ENCODE measurements at regions not wholly inside any gene's neighbourhood (a gene's known extent, or its start where the extent isn't known, plus 50 kb on each side); places are given as distances from the start of the nearest gene placed in this dataset.

DNA sequence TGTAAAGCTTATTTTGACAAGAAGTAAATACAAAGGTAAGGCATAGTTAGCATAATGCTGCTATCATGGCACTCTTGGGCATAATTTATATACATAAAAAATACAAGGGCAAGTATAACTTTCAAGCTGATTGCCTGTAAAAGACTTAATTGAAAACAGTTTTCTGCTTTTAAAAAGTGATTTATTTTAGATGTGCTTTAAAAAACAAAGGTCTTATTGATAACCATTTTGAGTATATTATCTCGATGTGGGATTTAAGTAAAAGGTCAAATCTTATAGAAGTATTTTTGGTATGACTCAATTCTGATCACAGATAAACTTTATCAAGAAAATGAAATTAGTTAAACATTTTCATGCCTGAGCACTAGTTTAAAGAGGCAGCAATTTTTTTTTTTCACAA is 175.8 kb downstream of the KCNRG start:
- H3K4me2 ChIP-seq (ENCODE audit: insufficient read depth, low read length), result no peak overlapping the region
- no peaks in the 10 kb centered on the region for H3K36me3 ChIP-seq (ENCODE audit: insufficient read depth, low read length)
- H3K9ac ChIP-seq (ENCODE audit: low read depth, low read length), result no peak overlapping the region
- ATAC-seq (ENCODE audit: insufficient read depth, low read depth) (no peak), DNase-seq (no peak)
- H3K9me3 ChIP-seq (ENCODE audit: insufficient read depth, low read length, severe bottlenecking), result no peaks in the 10 kb centered on the region
- no peaks in the 10 kb centered on the region for H3K79me2 ChIP-seq (ENCODE audit: insufficient read depth, low read length)
- TF ChIP-seq EZH2 (IDR thresholded peaks at IDR 0.05; ENCODE audit: borderline replicate concordance, low read depth, low read length, severe bottlenecking), result no peak
- no peaks in the 10 kb centered on the region for H4K20me1 ChIP-seq (ENCODE audit: insufficient read depth, low read length)
- no peak overlapping the region for H3K4me3 ChIP-seq (ENCODE audit: low read depth in 1 of 2, low read length in 2 of 2)
- H3K4me1 ChIP-seq (ENCODE audit: insufficient read depth, low read length), result no peaks in the 10 kb centered on the region
- no peaks in the 10 kb centered on the region for H3K27me3 ChIP-seq (ENCODE audit: insufficient read depth, low read length, poor library complexity)
- H3K27ac ChIP-seq (ENCODE audit: low read length), result no peak overlapping the region
- H2AFZ ChIP-seq (ENCODE audit: low read depth, low read length), result no peak overlapping the region

DNA sequence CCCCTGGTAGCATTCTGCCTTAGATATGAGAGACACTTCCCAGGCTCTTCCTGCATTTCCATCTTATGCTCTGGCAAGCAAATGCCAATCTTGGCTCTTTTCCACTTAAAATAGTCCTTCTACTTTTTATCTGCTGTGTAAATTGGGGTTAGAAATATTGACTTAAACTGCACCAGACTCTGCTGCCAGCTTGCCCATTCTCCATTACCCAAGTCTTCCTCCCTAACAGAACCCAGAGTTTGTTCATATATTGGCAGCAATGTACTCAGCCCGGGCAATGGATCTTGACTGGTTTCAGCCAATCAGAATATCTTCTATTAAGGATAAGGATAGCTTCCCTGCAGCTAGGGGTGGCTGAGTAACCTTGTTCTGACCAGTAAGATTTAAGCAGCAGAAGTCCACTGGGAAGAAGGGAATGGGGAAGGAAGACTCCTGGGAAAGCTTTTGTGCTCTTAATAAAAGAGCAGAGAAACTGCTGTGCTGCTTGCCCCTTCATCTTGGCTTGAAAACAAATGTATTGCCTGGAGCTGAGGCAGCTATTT is 177.1 kb downstream of the KCNRG start:
- H3K4me2 ChIP-seq (ENCODE audit: insufficient read depth, low read length), result no peak overlapping the region
- no peaks in the 10 kb centered on the region for H3K9me3 ChIP-seq (ENCODE audit: insufficient read depth, low read length, severe bottlenecking)
- H3K27me3 ChIP-seq (ENCODE audit: insufficient read depth, low read length, poor library complexity), result no peaks in the 10 kb centered on the region
- no peaks in the 10 kb centered on the region for H4K20me1 ChIP-seq (ENCODE audit: insufficient read depth, low read length)
- no peak for TF ChIP-seq EZH2 (IDR thresholded peaks at IDR 0.05; ENCODE audit: borderline replicate concordance, low read depth, low read length, severe bottlenecking)
- TF ChIP-seq, protein P1, sequence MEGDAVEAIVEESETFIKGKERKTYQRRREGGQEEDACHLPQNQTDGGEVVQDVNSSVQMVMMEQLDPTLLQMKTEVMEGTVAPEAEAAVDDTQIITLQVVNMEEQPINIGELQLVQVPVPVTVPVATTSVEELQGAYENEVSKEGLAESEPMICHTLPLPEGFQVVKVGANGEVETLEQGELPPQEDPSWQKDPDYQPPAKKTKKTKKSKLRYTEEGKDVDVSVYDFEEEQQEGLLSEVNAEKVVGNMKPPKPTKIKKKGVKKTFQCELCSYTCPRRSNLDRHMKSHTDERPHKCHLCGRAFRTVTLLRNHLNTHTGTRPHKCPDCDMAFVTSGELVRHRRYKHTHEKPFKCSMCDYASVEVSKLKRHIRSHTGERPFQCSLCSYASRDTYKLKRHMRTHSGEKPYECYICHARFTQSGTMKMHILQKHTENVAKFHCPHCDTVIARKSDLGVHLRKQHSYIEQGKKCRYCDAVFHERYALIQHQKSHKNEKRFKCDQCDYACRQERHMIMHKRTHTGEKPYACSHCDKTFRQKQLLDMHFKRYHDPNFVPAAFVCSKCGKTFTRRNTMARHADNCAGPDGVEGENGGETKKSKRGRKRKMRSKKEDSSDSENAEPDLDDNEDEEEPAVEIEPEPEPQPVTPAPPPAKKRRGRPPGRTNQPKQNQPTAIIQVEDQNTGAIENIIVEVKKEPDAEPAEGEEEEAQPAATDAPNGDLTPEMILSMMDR (IDR thresholded peaks at IDR 0.05; ENCODE audit: borderline replicate concordance, extremely low read depth, low read length, poor library complexity, severe bottlenecking), result no peak
- DNase-seq (no peak), ATAC-seq (ENCODE audit: insufficient read depth, low read depth) (no peak)
- H3K36me3 ChIP-seq (ENCODE audit: insufficient read depth, low read length), result no peaks in the 10 kb centered on the region
- no peak overlapping the region for H3K4me3 ChIP-seq (ENCODE audit: low read depth in 1 of 2, low read length in 2 of 2)
- H3K79me2 ChIP-seq (ENCODE audit: insufficient read depth, low read length), result no peaks in the 10 kb centered on the region
- H3K9ac ChIP-seq (ENCODE audit: low read depth, low read length), result no peak overlapping the region
- no peak overlapping the region for H2AFZ ChIP-seq (ENCODE audit: low read depth, low read length)
- H3K4me1 ChIP-seq (ENCODE audit: insufficient read depth, low read length), result no peaks in the 10 kb centered on the region
- H3K27ac ChIP-seq (ENCODE audit: low read length), result no peak overlapping the region

DNA sequence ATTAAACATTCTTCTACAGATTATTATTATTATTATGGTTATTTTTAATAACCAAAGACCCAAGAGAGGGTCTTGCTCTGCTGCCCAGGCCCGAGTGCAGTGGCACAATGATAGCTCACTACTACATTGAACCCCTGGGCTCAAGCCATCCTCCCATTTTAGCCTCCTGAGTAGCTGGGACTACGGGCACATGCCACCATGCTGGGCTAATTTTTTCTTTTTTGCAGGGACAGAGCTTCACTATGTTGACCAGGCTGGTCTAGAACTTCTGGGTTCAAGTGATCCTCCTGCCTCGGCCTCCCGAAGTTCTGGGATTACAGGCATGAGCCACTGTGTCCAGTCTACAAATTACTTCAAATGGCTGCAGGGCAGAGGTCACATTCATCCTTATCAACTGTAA is 179.8 kb downstream of the KCNRG start:
- no peaks in the 10 kb centered on the region for H3K36me3 ChIP-seq (ENCODE audit: insufficient read depth, low read length)
- ATAC-seq (ENCODE audit: insufficient read depth, low read depth), result no peak
- no peaks in the 10 kb centered on the region for H3K79me2 ChIP-seq (ENCODE audit: insufficient read depth, low read length)
- no peak overlapping the region for H3K27ac ChIP-seq (ENCODE audit: low read length)
- no peak for DNase-seq
- no peaks in the 10 kb centered on the region for H3K4me1 ChIP-seq (ENCODE audit: insufficient read depth, low read length)
- no peaks in the 10 kb centered on the region for H3K9me3 ChIP-seq (ENCODE audit: insufficient read depth, low read length, severe bottlenecking)
- no peak for TF ChIP-seq EZH2 (IDR thresholded peaks at IDR 0.05; ENCODE audit: borderline replicate concordance, low read depth, low read length, severe bottlenecking)
- TF ChIP-seq, protein P1 (IDR thresholded peaks at IDR 0.05; ENCODE audit: borderline replicate concordance, extremely low read depth, low read length, poor library complexity, severe bottlenecking), result no peak
- no peak overlapping the region for H2AFZ ChIP-seq (ENCODE audit: low read depth, low read length)
- no peak overlapping the region for H3K4me2 ChIP-seq (ENCODE audit: insufficient read depth, low read length)
- no peaks in the 10 kb centered on the region for H4K20me1 ChIP-seq (ENCODE audit: insufficient read depth, low read length)
- H3K27me3 ChIP-seq (ENCODE audit: insufficient read depth, low read length, poor library complexity), result no peaks in the 10 kb centered on the region
- H3K9ac ChIP-seq (ENCODE audit: low read depth, low read length), result no peak overlapping the region
- H3K4me3 ChIP-seq (ENCODE audit: low read depth in 1 of 2, low read length in 2 of 2), result no peak overlapping the region

DNA sequence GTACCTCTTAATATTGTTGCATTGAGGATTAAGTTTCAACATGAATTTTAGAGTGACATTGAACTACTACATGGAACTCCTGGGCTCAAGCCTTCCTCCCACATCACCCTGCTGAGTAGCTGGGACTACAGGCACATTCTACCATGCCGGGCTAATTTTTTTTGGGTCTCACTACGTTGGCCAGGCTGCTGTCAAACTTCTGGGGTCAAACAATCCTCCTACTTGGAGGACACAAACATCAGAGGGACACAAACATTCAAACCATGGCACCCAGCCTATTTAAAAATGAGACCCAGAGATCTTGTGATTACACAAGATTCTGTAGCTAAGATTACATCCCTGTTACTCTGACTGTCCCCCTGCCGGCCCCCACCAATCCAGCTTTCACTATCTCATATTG is 180.9 kb downstream of the KCNRG start:
- H3K27ac ChIP-seq (ENCODE audit: low read length), result no peak overlapping the region
- H3K4me2 ChIP-seq (ENCODE audit: insufficient read depth, low read length), result no peak overlapping the region
- H2AFZ ChIP-seq (ENCODE audit: low read depth, low read length), result no peak overlapping the region
- no peaks in the 10 kb centered on the region for H3K4me1 ChIP-seq (ENCODE audit: insufficient read depth, low read length)
- no peaks in the 10 kb centered on the region for H4K20me1 ChIP-seq (ENCODE audit: insufficient read depth, low read length)
- H3K4me3 ChIP-seq (ENCODE audit: low read depth in 1 of 2, low read length in 2 of 2), result no peak overlapping the region
- DNase-seq (no peak), ATAC-seq (ENCODE audit: insufficient read depth, low read depth) (no peak)
- TF ChIP-seq EZH2 (IDR thresholded peaks at IDR 0.05; ENCODE audit: borderline replicate concordance, low read depth, low read length, severe bottlenecking), result no peak
- TF ChIP-seq, protein P1 (IDR thresholded peaks at IDR 0.05; ENCODE audit: borderline replicate concordance, extremely low read depth, low read length, poor library complexity, severe bottlenecking), result no peak
- no peaks in the 10 kb centered on the region for H3K36me3 ChIP-seq (ENCODE audit: insufficient read depth, low read length)
- H3K27me3 ChIP-seq (ENCODE audit: insufficient read depth, low read length, poor library complexity), result no peaks in the 10 kb centered on the region
- no peaks in the 10 kb centered on the region for H3K79me2 ChIP-seq (ENCODE audit: insufficient read depth, low read length)
- H3K9me3 ChIP-seq (ENCODE audit: insufficient read depth, low read length, severe bottlenecking), result no peaks in the 10 kb centered on the region
- H3K9ac ChIP-seq (ENCODE audit: low read depth, low read length), result no peak overlapping the region
